K562 (cell line): ENCODE measurements at regions not wholly inside any gene's neighbourhood (a gene's known extent, or its start where the extent isn't known, plus 50 kb on each side); places are given as distances from the start of the nearest gene placed in this dataset.

Experiments used
- ATAC-seq: fragments of 200-7000 bp; cut with Tn5 transposase; 3 replicates; pipeline ENCODE4 v1.9.1; 2020; ENCODE audit warnings: moderate library complexity
- BruUV-seq: library from RNA; stranded (reverse); fragments of 400-500 nt; replicated peaks from 2 replicates; lab custom pipeline; 2021; lab: Mats Ljungman, UMichigan
- CTCF ChIA-PET: fragments of 300-600 bp; formaldehyde crosslinking; extraction: SDS; loops from one replicate; lab custom pipeline; 2021; ENCODE audit warnings: low intra/inter-chr PET ratio; lab: Yijun Ruan, JAX
- POLR2A ChIA-PET: fragments of 300-600, 350-650 bp; sonication (Branson Sonifier 250); formaldehyde crosslinking; extraction: SDS; loops from one replicate; lab custom pipeline; 2021; ENCODE audit warnings: antibody characterized with exemption, inconsistent platforms; lab: Yijun Ruan, JAX
- DNase-seq, 4 experiments: peaks; one replicate each; pipeline versions ENCODE4 v3.0.0 to v3.0.0-alpha.2; 2011 to 2018; ENCODE audit warnings: low spot score in 3 of 4, mixed read lengths in 3 of 4; ENCODE audit errors: extremely low read depth in 1 of 4
- FAIRE-seq: peaks from 2 replicates; lab custom pipeline; 2011; peaks lifted over from hg19 to GRCh38; lab: Jason Lieb, UNC
- H2AFZ ChIP-seq: 2 replicates; pipeline ENCODE4 v1.6.0; 2011; ENCODE audit warnings: low read depth, low read length, control low read depth, inconsistent platforms
- H3K27ac ChIP-seq: fragments of 200-600 bp; 3 replicates; pipeline ENCODE4 v1.8.0; 2011; ENCODE audit warnings: low read depth, mild to moderate bottlenecking, control low read depth, inconsistent platforms, low read length, moderate library complexity, mixed read lengths; ENCODE audit errors: extremely low read depth
- H3K27me3 ChIP-seq, 2 experiments: fragments of 300-600 bp in 1 of 2; 2 replicates in 1 of 2; 3 replicates in 1 of 2; pipeline versions ENCODE4 v1.6.0 to v1.8.0; 2011; ENCODE audit warnings: inconsistent platforms in 2 of 2, low read length in 2 of 2, mild to moderate bottlenecking in 1 of 2, mixed read lengths in 1 of 2, moderate library complexity in 1 of 2; ENCODE audit not compliant: control insufficient read depth in 2 of 2, insufficient read depth in 2 of 2
- H3K36me3 ChIP-seq: fragments of 300-600 bp; 3 replicates; pipeline ENCODE4 v1.8.0; 2011; ENCODE audit warnings: mild to moderate bottlenecking, low read length, inconsistent platforms; ENCODE audit not compliant: control insufficient read depth, insufficient read depth
- H3K4me1 ChIP-seq, 2 experiments: fragments of 200-600 bp in 1 of 2; replicated peaks in 1 of 2; 2 replicates in 1 of 2; 3 replicates in 1 of 2; pipeline versions ENCODE4 v1.5.1 to v1.8.0; 2011; ENCODE audit warnings: inconsistent platforms in 2 of 2, low read length in 2 of 2, mild to moderate bottlenecking in 1 of 2, mixed read lengths in 1 of 2, moderate library complexity in 1 of 2; ENCODE audit not compliant: control insufficient read depth in 2 of 2, insufficient read depth in 2 of 2
- H3K4me2 ChIP-seq: 2 replicates; pipeline ENCODE4 v1.6.1; 2011; ENCODE audit warnings: low read length, control low read depth, inconsistent platforms, mixed read lengths; ENCODE audit not compliant: insufficient read depth
- H3K4me3 ChIP-seq: fragments of 200-600 bp; sonication (generic), shearing (Covaris generic); 2 replicates; pipeline ENCODE4 v1.5.1; 2016; ENCODE audit warnings: control low read depth, inconsistent platforms
- H3K79me2 ChIP-seq: fragments of 200-600 bp; 3 replicates; pipeline ENCODE4 v1.8.0; 2011; ENCODE audit warnings: low read length, inconsistent platforms; ENCODE audit not compliant: control insufficient read depth, insufficient read depth
- H3K9ac ChIP-seq, 2 experiments: 2 replicates each; pipeline versions ENCODE4 v1.6.0 to v1.6.1; 2011; ENCODE audit warnings: low read depth in 2 of 2, low read length in 2 of 2, control low read depth in 1 of 2, inconsistent platforms in 1 of 2, mild to moderate bottlenecking in 1 of 2, mixed read lengths in 1 of 2; ENCODE audit not compliant: insufficient read depth in 1 of 2
- H3K9me1 ChIP-seq: one replicate; pipeline ENCODE4 v1.6.0; 2011; ENCODE audit warnings: inconsistent platforms, mild to moderate bottlenecking, low read length, moderate library complexity; ENCODE audit not compliant: control insufficient read depth, insufficient read depth
- H3K9me3 ChIP-seq: replicated peaks from 2 replicates; pipeline ENCODE4 v1.5.1; 2011; ENCODE audit warnings: low read depth, low read length, inconsistent platforms; ENCODE audit not compliant: control insufficient read depth, insufficient read depth
- H4K20me1 ChIP-seq: replicated peaks from 2 replicates; pipeline ENCODE4 v1.6.1; 2011; ENCODE audit warnings: low read length, inconsistent platforms, mixed read lengths; ENCODE audit not compliant: control insufficient read depth, insufficient read depth
- ARHGAP35 ChIP-seq: fragments of 450-650 bp; IDR thresholded peaks from 2 replicates; pipeline ENCODE4 v1.6.1; 2018; ENCODE audit not compliant: partially characterized antibody
- ATF1 ChIP-seq, 2 experiments: fragments of 450-650 bp in 1 of 2; IDR thresholded peaks; 2 replicates each; pipeline ENCODE4 v1.6.1; 2016; ENCODE audit warnings: missing compliant biosample characterization in 1 of 2, missing genetic modification characterization in 1 of 2
- ATF2 ChIP-seq: sonication (generic); formaldehyde crosslinking; IDR thresholded peaks from 2 replicates; pipeline ENCODE4 v1.8.1; 2022; ENCODE audit warnings: missing genetic modification reagents
- COPS2 ChIP-seq: fragments of 450-650 bp; conservative IDR thresholded peaks from 2 replicates; pipeline ENCODE4 v1.6.1; 2016; ENCODE audit warnings: mild to moderate bottlenecking, moderate library complexity
- DLX4 ChIP-seq: fragments of 250-450 bp; sonication (Bioruptor Pico); IDR thresholded peaks from 2 replicates; pipeline ENCODE4 v1.6.1; 2021; ENCODE audit warnings: mild to moderate bottlenecking
- ELK1 ChIP-seq: sonication (generic); formaldehyde crosslinking; IDR thresholded peaks from 2 replicates; pipeline ENCODE4 v1.8.1; 2022; ENCODE audit warnings: missing genetic modification reagents
- HMG20B ChIP-seq: fragments of 250-450 bp; sonication (Bioruptor Pico); IDR thresholded peaks from 2 replicates; pipeline ENCODE4 v1.5.0; 2021; ENCODE audit warnings: mild to moderate bottlenecking
- KLF10 ChIP-seq: fragments of 250-450 bp; sonication (Bioruptor Pico); IDR thresholded peaks from 2 replicates; pipeline ENCODE4 v1.6.1; 2021; ENCODE audit warnings: matching md5 sums
- NEUROD1 ChIP-seq: fragments of 150-350 bp; IDR thresholded peaks from 2 replicates; pipeline ENCODE4 v1.6.1; 2014; ENCODE audit warnings: borderline replicate concordance, low read length, low read depth; ENCODE audit not compliant: partially characterized antibody
- PHF20 ChIP-seq: fragments of 450-650 bp; IDR thresholded peaks from 2 replicates; pipeline ENCODE4 v1.6.1; 2018; ENCODE audit not compliant: partially characterized antibody
- POLR2B ChIP-seq: fragments of 450-650 bp; IDR thresholded peaks from 2 replicates; pipeline ENCODE4 v1.6.1; 2018; ENCODE audit warnings: low read depth; ENCODE audit not compliant: partially characterized antibody
- SMAD4 ChIP-seq: fragments of 250-450 bp; sonication (Bioruptor Pico); conservative IDR thresholded peaks from 2 replicates; pipeline ENCODE4 v1.8.0; 2021; ENCODE audit warnings: inconsistent platforms, mild to moderate bottlenecking, moderate library complexity
- SMARCB1 ChIP-seq: IDR thresholded peaks from 2 replicates; pipeline ENCODE4 v1.6.1; 2011; ENCODE audit warnings: improper control_type of control experiment, low read depth; ENCODE audit not compliant: insufficient read length
- TAL1 ChIP-seq: fragments of 450-650 bp; IDR thresholded peaks from 2 replicates; pipeline ENCODE4 v1.6.1; 2016; ENCODE audit warnings: mild to moderate bottlenecking
- TEAD4 ChIP-seq, 2 experiments: sonication (generic) in 1 of 2; formaldehyde crosslinking in 1 of 2; IDR thresholded peaks; 2 replicates each; pipeline versions ENCODE4 v1.6.1 to v1.8.0; 2012 to 2022; ENCODE audit warnings: borderline replicate concordance in 1 of 2, inconsistent platforms in 1 of 2, low read length in 1 of 2, mild to moderate bottlenecking in 1 of 2, missing genetic modification reagents in 1 of 2
- ZBTB12 ChIP-seq: fragments of 250-450 bp; sonication (Bioruptor Pico); IDR thresholded peaks from 2 replicates; pipeline ENCODE4 v1.4.0; 2020
- ZBTB7A ChIP-seq: IDR thresholded peaks from 2 replicates; pipeline ENCODE4 v1.6.1; 2011; ENCODE audit warnings: low read depth, mild to moderate bottlenecking, low read length, moderate library complexity, borderline replicate concordance; ENCODE audit not compliant: control insufficient read depth
- ZNF212 ChIP-seq: fragments of 450-650 bp; formaldehyde crosslinking; IDR thresholded peaks from 2 replicates; pipeline ENCODE4 v1.4.0; 2020; ENCODE audit warnings: mild to moderate bottlenecking
- ZNF239 ChIP-seq: fragments of 250-450 bp; sonication (Bioruptor Pico); IDR thresholded peaks from 2 replicates; pipeline ENCODE4 v1.4.0; 2020; ENCODE audit warnings: mild to moderate bottlenecking
- ZNF316 ChIP-seq: fragments of 450-650 bp; IDR thresholded peaks from 2 replicates; pipeline ENCODE4 v1.6.1; 2016
- ZNF699 ChIP-seq: fragments of 250-450 bp; sonication (Bioruptor Pico); IDR thresholded peaks from 2 replicates; pipeline ENCODE4 v1.8.0; 2021; ENCODE audit warnings: mild to moderate bottlenecking, moderate library complexity; ENCODE audit not compliant: insufficient replicate concordance
- WGBS: fragments of 100-300 bp; shearing (Covaris generic); methylation state at CpG from one replicate; pipeline ENCODE4 v1.1.6; 2016; ENCODE audit warnings: low coverage, mixed read lengths; ENCODE audit not compliant: insufficient coverage; ENCODE audit errors: missing lambda C conversion rate; 5-methylcytosine and 5-hydroxymethylcytosine counted together
- in situ Hi-C: fragments of 300-500 bp; cut with MboI; formaldehyde crosslinking; loops from 4 replicates; pipeline ENCODE4 v1.15.0; 2018; ENCODE audit warnings: inconsistent platforms, mixed read lengths
- intact Hi-C: fragments of 100-400 bp; cut with micrococcal nuclease; formaldehyde crosslinking; loops from 2 replicates; pipeline ENCODE4 v1.14.2; 2022

GRCh38 chr17:33668516-33668915, 375.4 kb upstream of the ASIC2 start:
- Histone ChIP-seq H3K9me3 (no peaks in the 10 kb centered on the region), H4K20me1 (no peaks in the 10 kb centered on the region; the same call in 1 of the 2 replicates), H3K27me3 (peaks cover 4 to 6% of the 10 kb centered on the region in 2 experiments; a peak in 1 of 5 replicates), H2AFZ (no peak overlapping the region), H3K9ac (no peak overlapping the region), H3K9me1 (no peaks in the 10 kb centered on the region), H3K4me3 (no peak overlapping the region), H3K27ac (no peak overlapping the region), H3K36me3 (no peaks in the 10 kb centered on the region), H3K79me2 (no peaks in the 10 kb centered on the region), H3K4me1 (peaks cover 0 to 15% of the 10 kb centered on the region in 2 experiments; a peak in 3 of 5 replicates), H3K4me2 (no peak overlapping the region)
- WGBS: 0% methylated on average over 3 of the region's 3 CpGs
- ATAC-seq (no peak), FAIRE-seq (no peak), DNase-seq (no peak)
- ChIA-PET CTCF (interaction anchor here (0.9 to 1.3 kb wide), 2 partner anchors 49 to 57 kb away, joined by 3 read pairs; no protein-coding TSS in a partner anchor), POLR2A (interaction anchor here (0.8 kb wide), 1 partner anchor 59 kb away, joined by 3 read pairs; no protein-coding TSS in a partner anchor)
- in situ Hi-C loops: no loop called here
- BruUV-seq: no TSS peak
- intact Hi-C loops: no loop called here
- no peak for TF ChIP-seq SMARCB1
- no peak for TF ChIP-seq HMG20B (CRISPR knock-in tag)
- no peak for TF ChIP-seq TAL1
- TF ChIP-seq ZBTB7A: no peak
- no peak for TF ChIP-seq NEUROD1
- TF ChIP-seq ZBTB12: no peak
- no peak for TF ChIP-seq ZNF699 (CRISPR knock-in tag)
- peak; percentile 92 for TF ChIP-seq ZNF239 (CRISPR knock-in tag)
- no peak for TF ChIP-seq POLR2B
- no peak for TF ChIP-seq PHF20
- TF ChIP-seq TEAD4 (IDR thresholded peaks at IDR 0.05; ENCODE audit: low read length): no peak
- no peak for TF ChIP-seq TEAD4 (CRISPR knock-in tag; IDR thresholded peaks at IDR 0.05; ENCODE audit: borderline replicate concordance)
- TF ChIP-seq COPS2: no peak
- TF ChIP-seq DLX4 (CRISPR knock-in tag): no peak
- TF ChIP-seq ATF1 (CRISPR knock-in tag; IDR thresholded peaks at IDR 0.05): no peak
- 0 out of 2 replicates have a peak, but pooled peaks have one; percentile 13 for TF ChIP-seq ATF1 (tag; IDR thresholded peaks at IDR 0.05)
- TF ChIP-seq ELK1: no peak
- TF ChIP-seq ARHGAP35: no peak
- TF ChIP-seq ZNF212 (CRISPR knock-in tag): no peak
- no peak for TF ChIP-seq SMAD4
- no peak for TF ChIP-seq KLF10 (CRISPR knock-in tag)
- peak; percentile 77 for TF ChIP-seq ZNF316
- TF ChIP-seq ATF2 (CRISPR knock-in tag): no peak
